GM19455 (cell line): ENCODE measurements at regions not wholly inside any gene's neighbourhood (a gene's known extent, or its start where the extent isn't known, plus 50 kb on each side); places are given as distances from the start of the nearest gene placed in this dataset.

ENCODE experiments used
- ATAC-seq: cut with Tn5 transposase; IDR thresholded peaks from one replicate; pipeline ENCODE4 v1.9.1; 2021; ENCODE audit not compliant: unreplicated experiment

- no peak for ATAC-seq
These were observed 224.0 kb upstream of the GMDS start for GRCh38 chr6:2469428-2469827.

- ATAC-seq, result no peak
These were observed 223.2 kb upstream of the GMDS start for GRCh38 chr6:2468601-2468955.

DNA sequence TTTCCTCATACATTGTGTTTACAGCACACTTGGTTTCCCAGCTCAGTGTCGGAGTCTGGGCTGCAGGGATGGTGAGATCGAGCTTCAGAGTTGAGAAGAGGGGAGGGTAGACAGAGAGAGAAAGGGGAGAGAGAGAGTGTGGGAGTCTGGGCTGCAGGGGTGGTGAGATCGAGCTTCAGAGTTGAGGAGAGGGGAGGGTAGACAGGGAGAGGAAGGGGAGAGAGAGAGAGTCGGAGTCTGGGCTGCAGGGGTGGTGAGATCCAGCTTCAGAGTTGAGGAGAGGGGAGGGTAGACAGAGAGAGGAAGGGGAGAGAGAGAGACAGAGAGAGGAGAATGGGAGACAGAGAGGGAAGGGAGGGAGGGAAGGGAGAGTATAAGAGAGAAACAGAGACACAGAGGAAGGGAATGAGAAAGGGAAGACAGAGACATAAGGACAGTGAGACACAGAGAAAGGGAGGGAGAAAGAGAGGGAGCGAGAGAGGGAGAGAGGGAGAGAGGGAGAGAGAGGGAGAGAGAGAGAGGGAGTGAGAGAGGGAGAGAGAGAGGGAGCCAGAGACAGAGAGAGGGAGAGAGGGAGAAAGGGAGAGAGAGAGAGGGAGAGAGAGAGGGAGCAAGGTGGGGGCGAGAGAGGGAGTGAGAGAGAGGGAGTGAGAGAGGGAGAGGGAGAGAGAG is 222.7 kb upstream of the GMDS start:
- no peak for ATAC-seq

DNA sequence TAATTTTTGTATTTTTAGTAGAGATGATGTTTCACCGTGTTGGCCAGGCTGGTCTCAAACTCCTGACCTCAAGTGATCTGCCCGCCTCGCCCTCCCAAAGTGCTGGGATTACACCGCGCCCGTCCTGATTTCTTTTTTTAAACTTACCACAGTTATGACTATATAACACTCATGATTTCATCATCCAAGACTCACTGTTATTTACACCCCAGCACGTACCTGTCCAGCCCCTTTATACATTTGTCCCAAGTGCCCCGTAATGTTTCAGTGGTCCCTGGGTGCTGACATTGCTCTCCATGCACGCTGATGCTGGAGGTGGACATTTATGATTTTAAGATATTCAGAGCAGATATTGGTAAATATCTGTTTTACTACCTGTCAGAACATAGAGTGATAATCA is 219.9 kb upstream of the GMDS start:
- ATAC-seq, result no peak

- no peak for ATAC-seq
These were observed 219.2 kb upstream of the GMDS start for GRCh38 chr6:2464641-2465040.

DNA sequence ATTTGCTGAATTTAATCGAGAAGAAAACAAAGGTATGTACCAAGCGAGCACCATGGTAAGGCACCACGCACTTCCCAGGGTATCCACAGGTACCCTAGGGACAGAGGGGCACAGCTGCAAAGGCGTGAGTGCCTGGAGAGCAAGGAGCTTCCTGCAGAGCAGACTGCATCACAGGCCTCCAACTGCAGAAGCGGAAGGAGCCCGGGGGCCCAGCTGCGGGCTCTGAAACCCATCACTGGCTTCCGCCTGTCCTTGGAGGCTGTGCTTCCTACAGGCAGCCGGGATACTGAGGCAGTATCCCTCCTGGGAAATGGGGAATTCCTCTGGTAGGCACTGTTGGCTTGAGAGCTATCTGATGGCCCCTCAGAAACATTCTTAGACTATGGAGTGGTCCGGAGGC is 217.4 kb upstream of the GMDS start:
- ATAC-seq, result no peak

DNA sequence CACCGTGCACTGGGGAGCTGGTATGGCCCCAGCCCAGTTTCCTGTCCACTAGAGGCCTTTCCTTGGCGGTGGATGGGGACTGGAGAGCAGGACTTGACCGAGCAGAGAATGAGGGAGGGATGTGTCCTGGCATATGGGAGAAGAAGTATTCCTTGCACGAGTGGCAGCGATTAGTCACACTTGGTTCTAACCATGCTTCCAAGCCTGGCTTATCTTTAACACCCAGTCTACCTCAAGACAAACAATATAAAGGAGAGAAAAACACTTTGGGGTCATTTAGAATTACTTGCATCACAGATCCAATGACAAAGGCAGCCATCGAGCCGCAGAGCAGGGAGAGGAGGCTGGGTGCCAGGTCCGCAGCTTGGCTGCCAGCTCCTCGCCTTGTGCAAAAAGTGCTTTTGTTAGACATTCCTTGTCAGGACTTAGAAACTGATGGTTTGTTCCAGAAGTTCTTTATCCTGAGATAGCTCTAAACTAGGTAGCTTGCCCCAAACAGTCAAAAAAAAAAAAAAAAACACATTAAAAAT is 214.9 kb upstream of the GMDS start:
- no peak for ATAC-seq

DNA sequence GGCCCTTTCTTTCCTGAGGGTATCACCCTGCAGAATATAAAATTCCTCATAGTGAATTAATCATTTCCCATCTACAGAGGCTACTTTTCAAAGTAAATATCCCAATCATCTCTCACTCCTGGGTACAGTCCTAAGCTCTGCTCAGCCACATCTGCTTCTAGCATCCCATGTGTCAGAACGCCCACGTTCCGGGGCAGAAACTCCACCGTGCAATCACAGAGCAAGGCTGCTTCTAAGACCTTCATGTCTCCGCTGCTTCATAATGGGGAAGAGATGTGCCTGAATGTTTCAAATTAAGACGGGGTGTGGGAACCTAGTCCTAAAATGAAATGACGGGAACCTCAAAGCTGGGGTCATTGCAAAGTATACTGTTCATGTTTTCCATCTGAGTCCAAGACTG is 208.8 kb upstream of the GMDS start:
- no peak for ATAC-seq

DNA sequence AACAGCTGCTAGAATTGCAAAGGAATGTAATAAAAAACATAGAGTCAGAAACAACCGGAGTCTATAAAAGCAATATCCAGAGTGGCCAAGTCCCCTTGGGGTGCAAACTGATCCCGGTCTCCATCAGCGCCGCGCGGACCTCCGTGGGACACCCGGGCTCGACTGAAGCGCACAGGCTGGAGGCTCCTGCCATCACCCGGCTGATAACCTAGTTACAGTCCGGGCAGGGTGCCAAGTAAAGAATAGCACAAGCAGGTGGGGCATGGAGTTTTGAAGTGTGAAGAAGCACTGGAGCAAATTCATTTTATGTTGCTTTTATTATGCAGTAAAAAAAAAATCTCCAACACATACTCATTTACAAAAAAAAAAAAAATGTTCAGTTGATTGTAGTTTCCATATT is 205.1 kb upstream of the GMDS start:
- ATAC-seq, result no peak

GRCh38 chr6:2449572-2449940 is 204.2 kb upstream of the GMDS start:
- no peak for ATAC-seq

DNA sequence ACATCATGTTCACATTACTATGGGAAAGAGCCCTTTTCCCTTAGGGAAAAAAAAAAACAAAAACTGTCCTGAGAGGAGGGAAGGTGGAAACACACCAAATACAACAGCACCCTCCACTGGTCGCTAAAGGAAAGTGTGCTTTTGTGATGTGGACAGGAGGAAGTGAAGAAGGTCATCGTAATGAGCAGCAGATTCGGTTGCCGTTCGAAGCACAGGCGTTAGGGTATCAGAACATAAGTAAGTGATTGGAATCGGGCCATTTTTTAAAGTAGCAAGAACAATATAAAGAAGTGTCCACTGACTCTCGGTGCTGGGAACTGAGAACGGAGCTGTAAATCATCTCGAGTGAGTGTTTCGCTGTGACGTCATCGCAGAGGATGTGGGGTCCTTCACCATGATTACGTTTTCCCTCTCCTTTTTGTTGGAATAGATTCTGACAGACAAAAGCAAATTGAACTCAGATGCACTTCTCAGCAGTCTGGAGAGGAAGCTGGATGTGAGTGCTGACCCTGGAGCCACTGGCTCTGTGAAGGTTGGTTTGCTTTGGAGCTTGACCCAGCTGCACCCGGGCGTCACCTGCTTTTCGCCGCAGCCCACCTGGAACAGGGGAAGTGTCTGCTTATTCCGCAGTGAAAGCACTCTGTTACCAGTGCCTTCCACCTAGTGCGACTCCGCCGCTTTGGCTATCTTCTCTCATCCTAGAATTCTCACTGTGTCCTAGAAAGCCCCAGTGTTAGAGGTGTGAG is 203.6 kb upstream of the GMDS start:
- ATAC-seq, result no peak

GRCh38 chr6:2447931-2448330 is 202.5 kb upstream of the GMDS start:
- no peak for ATAC-seq

DNA sequence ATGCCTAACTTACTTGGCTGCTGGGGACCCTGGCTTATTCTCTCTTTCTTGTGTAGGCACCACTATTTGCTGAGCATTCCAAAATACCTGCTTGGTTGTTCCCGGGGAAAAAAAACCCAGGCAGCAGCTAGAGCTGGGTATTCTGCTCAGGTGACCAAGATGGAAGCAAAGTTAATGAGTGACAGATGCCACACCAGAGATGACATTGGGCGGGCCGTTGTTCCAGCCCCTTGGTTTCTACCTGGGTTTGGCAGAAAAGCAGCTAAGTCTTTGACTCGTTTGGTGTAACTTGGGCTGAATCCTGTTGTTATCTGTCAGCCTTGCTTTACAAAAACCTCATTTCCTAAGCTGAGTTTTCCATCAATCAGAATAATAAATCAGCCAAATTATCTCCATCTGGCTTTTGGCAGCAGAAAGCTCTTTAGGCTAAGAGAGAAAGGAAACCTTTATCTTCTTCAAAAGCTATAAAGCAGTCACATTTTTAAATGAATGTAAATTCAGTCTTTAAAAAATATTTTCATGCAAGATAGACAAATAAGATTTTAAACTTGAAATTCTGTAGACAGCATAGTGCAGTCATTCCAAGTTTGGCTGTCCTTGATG is 202.0 kb upstream of the GMDS start:
- ATAC-seq, result no peak

DNA sequence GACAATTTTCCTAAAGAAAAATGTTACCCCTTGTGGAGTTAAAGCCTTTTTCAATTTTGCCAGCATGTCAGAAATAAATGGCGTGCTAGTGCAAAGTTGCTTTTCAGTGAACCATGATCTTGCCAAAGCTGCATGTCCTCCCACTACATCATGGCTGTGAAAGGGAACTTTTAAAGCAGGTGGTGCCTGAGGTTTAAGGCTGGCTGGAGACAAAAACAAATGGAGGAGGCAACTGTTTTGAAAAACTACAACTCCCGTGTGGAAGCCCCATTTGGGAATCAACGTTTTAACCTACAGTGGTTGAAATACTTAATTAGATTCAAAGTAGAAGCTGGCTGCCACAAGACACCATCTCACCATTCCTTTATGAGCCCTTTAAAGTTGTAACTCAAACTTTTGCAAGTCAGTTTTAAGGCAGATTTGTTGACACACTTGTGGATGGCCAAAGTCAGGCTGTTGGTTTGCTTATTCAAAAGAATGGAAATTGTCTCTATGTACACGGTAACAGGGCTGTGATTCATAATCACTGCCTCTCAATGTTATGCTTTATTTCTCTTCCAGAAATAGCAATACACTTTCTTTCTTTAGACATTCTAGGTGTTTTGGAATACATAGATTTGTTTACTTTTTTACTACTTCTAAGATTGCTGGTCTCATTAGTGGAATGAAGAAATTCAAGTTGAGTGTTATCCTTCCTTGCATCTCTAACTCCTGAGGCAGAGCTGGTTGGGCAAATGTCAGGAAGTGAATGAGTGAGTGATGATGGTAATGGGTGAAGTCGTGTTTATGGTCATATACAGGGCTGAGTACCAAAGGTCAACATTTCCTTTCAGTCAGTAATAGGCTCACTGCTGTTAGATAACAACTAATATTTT is 196.4 kb upstream of the GMDS start:
- ATAC-seq, result no peak

GRCh38 chr6:2440516-2440915 is 195.1 kb upstream of the GMDS start:
- ATAC-seq, result no peak

DNA sequence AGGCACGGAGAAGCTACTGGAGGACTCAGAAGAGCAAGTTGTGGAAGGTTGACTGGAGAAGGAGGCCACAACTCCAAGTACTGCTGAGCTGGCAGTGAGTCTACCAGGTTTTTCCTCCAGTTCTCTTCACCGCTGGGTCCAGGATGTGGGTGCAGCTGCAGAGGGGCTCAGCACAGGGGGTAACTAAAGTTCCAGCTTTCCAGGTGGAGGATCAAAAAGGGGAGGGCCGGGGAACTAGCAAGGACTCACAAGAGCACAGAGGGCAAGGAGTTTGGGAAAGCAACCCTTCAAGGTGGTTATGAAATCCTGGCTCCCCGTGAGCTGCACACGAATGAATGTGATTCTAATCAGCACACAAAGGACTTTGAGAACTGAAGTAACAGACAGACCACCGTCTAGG is 194.2 kb upstream of the GMDS start:
- no peak for ATAC-seq

DNA sequence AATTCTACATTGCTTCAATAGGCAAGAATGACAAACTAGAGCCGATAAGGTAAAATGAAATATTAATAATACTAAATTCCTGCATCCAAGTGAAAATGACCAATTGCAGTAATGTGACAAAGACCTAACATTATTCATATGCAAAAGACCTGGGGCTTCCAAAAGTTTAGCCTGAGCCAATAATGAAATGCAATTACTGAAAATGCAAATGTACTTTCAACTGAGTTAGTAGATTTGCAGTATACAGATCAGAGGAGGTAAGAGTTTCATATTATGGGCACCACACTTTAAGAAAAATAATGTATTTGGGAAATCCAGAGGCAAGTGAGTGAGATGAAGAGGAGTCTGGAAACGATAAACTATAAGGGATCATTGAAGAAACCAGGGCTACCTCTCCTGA is 193.7 kb upstream of the GMDS start:
- ATAC-seq, result no peak

DNA sequence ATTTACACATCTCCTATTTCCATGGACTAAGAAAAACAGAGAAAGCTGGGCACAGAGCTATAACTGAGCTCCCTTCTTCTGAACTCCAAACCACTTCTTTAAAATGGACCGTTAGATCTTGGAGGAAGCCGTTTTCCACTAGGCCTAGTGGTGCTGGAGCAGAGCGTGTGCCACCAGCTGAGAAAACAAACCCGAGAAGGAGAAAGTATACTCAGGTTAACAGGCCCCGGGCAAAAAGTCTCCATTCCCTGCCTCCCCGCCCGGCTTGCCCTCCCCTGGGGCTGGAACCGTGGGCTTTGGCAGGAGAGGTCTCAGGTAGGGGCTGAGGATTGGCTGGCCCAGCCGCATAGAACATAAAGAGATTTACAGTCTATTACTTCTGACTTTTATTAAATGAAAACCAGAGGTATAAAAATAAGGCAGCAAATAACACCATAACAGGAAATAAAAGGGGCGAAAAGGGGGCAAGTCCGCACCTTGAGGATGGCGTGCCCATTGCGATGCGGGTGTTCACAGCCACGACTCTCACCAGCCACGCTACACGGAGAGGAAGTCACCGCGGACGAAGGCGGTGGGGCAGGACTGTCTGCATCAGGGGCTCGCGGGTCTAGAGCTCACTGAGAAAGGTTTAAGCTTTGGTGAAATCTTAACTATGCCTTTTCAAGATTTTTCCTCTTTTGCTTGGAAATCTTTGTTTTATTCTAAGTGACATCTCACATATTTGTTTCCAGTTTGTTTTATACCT is 191.2 kb upstream of the GMDS start:
- ATAC-seq, result no peak

DNA sequence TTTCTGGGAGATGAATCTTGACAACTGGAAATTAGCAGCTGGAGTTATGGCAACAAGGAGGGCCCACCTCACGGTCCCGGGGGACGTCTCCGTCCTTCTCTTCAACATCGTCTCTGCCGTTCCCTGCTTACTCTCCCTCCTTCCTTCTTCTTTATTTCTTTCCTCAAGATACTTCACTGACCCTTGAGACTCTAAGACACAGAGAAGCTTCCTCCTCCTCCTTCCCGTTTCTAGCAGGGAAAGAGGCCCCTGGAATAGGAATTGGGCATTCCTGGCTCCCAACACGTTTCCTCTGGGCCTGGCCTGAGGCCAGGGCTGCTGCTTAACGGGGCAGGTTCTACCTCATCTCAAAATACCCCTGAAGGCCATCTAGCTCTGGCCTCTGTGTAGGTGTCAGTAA is 189.9 kb upstream of the GMDS start:
- no peak for ATAC-seq

DNA sequence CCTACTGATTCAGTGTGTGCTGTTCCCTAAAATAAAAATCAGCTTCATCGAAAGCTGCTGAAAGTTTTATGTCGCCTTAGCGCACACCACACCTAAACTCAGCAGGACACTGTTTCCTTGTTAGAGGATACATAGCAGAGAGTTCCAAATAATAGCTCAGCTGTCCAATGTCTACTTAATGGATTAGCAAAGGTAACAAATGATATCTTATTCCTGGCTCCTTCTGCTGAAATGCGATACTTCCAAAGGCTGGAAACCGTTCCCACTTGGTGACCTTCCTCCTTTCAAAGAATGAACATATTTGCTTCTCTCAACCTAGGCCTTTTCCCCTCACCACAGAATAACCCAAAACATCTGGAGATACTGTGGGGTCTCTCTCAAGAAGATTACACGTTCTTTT is 189.5 kb upstream of the GMDS start:
- ATAC-seq, result no peak

GRCh38 chr6:2434116-2434515 is 188.7 kb upstream of the GMDS start:
- ATAC-seq, result no peak
